ENCODE measurements at regions not wholly inside any gene's neighbourhood (a gene's known extent, or its start where the extent isn't known, plus 50 kb on each side); places are given as distances from the start of the nearest gene placed in this dataset.

- Histone ChIP-seq H3K4me3 (no peak overlapping the region), H3K27me3 (no peaks in the 10 kb centered on the region), H3K27ac (no peak overlapping the region), H3K36me3 (no peaks in the 10 kb centered on the region), H3K9me3 (no peaks in the 10 kb centered on the region), H3K4me1 (no peaks in the 10 kb centered on the region)
- intact Hi-C loops (cut with DNase I): no loop called here
- TF ChIP-seq CTCF (IDR thresholded peaks at IDR 0.05): no peak
- no peak for TF ChIP-seq POLR2AphosphoS5 (IDR thresholded peaks at IDR 0.05; ENCODE audit: insufficient read depth in 1 of 2, low read depth in 1 of 2)
- DNase-seq (ENCODE audit: extremely low spot score in 2 of 2): peak; percentile 72
These were observed 76.8 kb upstream of the NANOS1 start for GRCh38 chr10:118952493-118953295.

- DNase-seq (ENCODE audit: extremely low spot score in 2 of 2): peak; percentile 67 to 70
- Histone ChIP-seq H3K4me3 (no peak overlapping the region), H3K27me3 (no peaks in the 10 kb centered on the region), H3K4me1 (peaks cover 5% of the 10 kb centered on the region), H3K9me3 (no peaks in the 10 kb centered on the region), H3K27ac (no peak overlapping the region), H3K36me3 (no peaks in the 10 kb centered on the region)
- intact Hi-C loops (cut with DNase I): no loop called here
- TF ChIP-seq POLR2AphosphoS5 (IDR thresholded peaks at IDR 0.05; ENCODE audit: insufficient read depth in 1 of 2, low read depth in 1 of 2) (no peak), CTCF (IDR thresholded peaks at IDR 0.05) (no peak), POLR2A (IDR thresholded peaks at IDR 0.05) (no peak)
These were observed 75.7 kb upstream of the NANOS1 start for GRCh38 chr10:118953598-118954393.

GRCh38 chr10:118955531-118955930 lies 74.0 kb upstream of the NANOS1 start:
- H3K4me3 ChIP-seq: no peak overlapping the region
- H3K36me3 ChIP-seq: no peaks in the 10 kb centered on the region
- H3K27ac ChIP-seq: no peak overlapping the region
- peaks cover 23% of the 10 kb centered on the region for H3K4me1 ChIP-seq
- TF ChIP-seq POLR2AphosphoS5 (IDR thresholded peaks at IDR 0.05; ENCODE audit: insufficient read depth in 1 of 2, low read depth in 1 of 2) (no peak), POLR2A (IDR thresholded peaks at IDR 0.05) (no peak), CTCF (IDR thresholded peaks at IDR 0.05) (no peak)
- intact Hi-C loops (cut with DNase I): no loop called here
- peak in 1 of 2 donors; percentile 55 for DNase-seq (ENCODE audit: extremely low spot score in 2 of 2)
- no peaks in the 10 kb centered on the region for H3K27me3 ChIP-seq
- H3K9me3 ChIP-seq: no peaks in the 10 kb centered on the region

GRCh38 chr10:118955951-118956801 lies 73.3 kb upstream of the NANOS1 start:
- Histone ChIP-seq H3K27me3 (no peaks in the 10 kb centered on the region), H3K27ac (no peak overlapping the region), H3K4me1 (peaks cover 24% of the 10 kb centered on the region), H3K4me3 (no peak overlapping the region), H3K9me3 (no peaks in the 10 kb centered on the region), H3K36me3 (no peaks in the 10 kb centered on the region)
- TF ChIP-seq POLR2AphosphoS5 (IDR thresholded peaks at IDR 0.05; ENCODE audit: insufficient read depth in 1 of 2, low read depth in 1 of 2): no peak
- no peak for TF ChIP-seq POLR2A (IDR thresholded peaks at IDR 0.05)
- no peak for TF ChIP-seq CTCF (IDR thresholded peaks at IDR 0.05)
- intact Hi-C loops (cut with DNase I): no loop called here
- DNase-seq (ENCODE audit: extremely low spot score in 2 of 2): peak; percentile 40 to 67
